ENCODE measurements at regions not wholly inside any gene's neighbourhood (a gene's known extent, or its start where the extent isn't known, plus 50 kb on each side); places are given as distances from the start of the nearest gene placed in this dataset.

DNA sequence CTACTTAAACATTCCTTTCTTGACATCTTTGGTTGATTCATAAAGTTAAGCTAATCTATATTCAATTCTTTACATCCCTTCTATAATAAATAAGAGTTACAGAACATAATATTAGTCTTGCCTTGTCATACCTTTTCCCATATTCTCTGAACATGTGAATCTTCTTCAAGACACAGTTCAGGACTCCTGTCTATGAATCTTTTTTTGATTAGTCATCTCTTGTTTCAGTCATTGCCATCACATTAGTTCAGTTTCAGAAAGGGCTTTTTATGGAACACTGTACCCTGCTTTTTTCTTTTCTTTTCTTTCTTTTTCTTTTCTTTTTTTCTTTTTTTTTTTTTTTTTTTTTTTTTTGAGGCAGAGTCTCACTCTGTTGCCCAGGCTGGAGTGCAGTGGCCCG, 181.2 kb downstream of the UBE2E3 start:
- TF ChIP-seq, protein P1, sequence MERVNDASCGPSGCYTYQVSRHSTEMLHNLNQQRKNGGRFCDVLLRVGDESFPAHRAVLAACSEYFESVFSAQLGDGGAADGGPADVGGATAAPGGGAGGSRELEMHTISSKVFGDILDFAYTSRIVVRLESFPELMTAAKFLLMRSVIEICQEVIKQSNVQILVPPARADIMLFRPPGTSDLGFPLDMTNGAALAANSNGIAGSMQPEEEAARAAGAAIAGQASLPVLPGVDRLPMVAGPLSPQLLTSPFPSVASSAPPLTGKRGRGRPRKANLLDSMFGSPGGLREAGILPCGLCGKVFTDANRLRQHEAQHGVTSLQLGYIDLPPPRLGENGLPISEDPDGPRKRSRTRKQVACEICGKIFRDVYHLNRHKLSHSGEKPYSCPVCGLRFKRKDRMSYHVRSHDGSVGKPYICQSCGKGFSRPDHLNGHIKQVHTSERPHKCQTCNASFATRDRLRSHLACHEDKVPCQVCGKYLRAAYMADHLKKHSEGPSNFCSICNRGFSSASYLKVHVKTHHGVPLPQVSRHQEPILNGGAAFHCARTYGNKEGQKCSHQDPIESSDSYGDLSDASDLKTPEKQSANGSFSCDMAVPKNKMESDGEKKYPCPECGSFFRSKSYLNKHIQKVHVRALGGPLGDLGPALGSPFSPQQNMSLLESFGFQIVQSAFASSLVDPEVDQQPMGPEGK (CRISPR knock-in tag; IDR thresholded peaks at IDR 0.05; ENCODE audit: borderline replicate concordance), result no peak
- TF ChIP-seq SNAI2 (CRISPR knock-in tag; IDR thresholded peaks at IDR 0.05) (no peak), TOX (CRISPR knock-in tag; IDR thresholded peaks at IDR 0.05; ENCODE audit: borderline replicate concordance) (no peak), OSR1 (CRISPR knock-in tag; IDR thresholded peaks at IDR 0.05) (no peak), ISL1 (CRISPR knock-in tag; IDR thresholded peaks at IDR 0.05) (no peak)

Measured in SK-N-SH treated with all-trans-retinoic acid at 6 μM for 48 hours (cell line).